HepG2 (cell line): ENCODE measurements at regions not wholly inside any gene's neighbourhood (a gene's known extent, or its start where the extent isn't known, plus 50 kb on each side); places are given as distances from the start of the nearest gene placed in this dataset.

ENCODE experiments used
- ATAC-seq: fragments of 200-7000 bp; cut with Tn5 transposase; 3 replicates; pipeline ENCODE4 v1.9.1; 2020; ENCODE audit warnings: mild to moderate bottlenecking, moderate library complexity
- BruUV-seq: library from RNA; stranded (reverse); fragments of 400-500 nt; replicated peaks from 2 replicates; lab custom pipeline; 2021; lab: Mats Ljungman, UMichigan
- CTCF ChIA-PET: fragments of 300-600 bp; formaldehyde crosslinking; extraction: SDS; loops from one replicate; lab custom pipeline; 2021; ENCODE audit warnings: low total read pairs, inconsistent platforms, low intra/inter-chr PET ratio; lab: Yijun Ruan, JAX
- POLR2A ChIA-PET: fragments of 350-600 bp; sonication (Branson Sonifier 250); formaldehyde crosslinking; loops from one replicate; lab custom pipeline; 2020; ENCODE audit warnings: antibody characterized with exemption, inconsistent platforms; lab: Yijun Ruan, JAX
- DNase-seq: peaks from one replicate; pipeline ENCODE4 v3.0.0-alpha.2; 2015; ENCODE audit warnings: low spot score
- FAIRE-seq: peaks from 3 replicates; lab custom pipeline; 2011; peaks lifted over from hg19 to GRCh38; lab: Jason Lieb, UNC
- H2AFZ ChIP-seq: one replicate; pipeline ENCODE4 v1.6.1; 2011; ENCODE audit warnings: low read length, inconsistent platforms
- H3K27ac ChIP-seq: fragments of 300-600 bp; 3 replicates; pipeline ENCODE4 v1.8.0; 2011; ENCODE audit warnings: mixed run types, mild to moderate bottlenecking, mixed read lengths, low read length, inconsistent platforms; ENCODE audit not compliant: insufficient read depth; ENCODE audit errors: extremely low read length
- H3K27me3 ChIP-seq, 2 experiments: fragments of 200-600 bp in 1 of 2; 2 replicates in 1 of 2; 3 replicates in 1 of 2; pipeline versions ENCODE4 v1.6.0 to v1.8.0; 2011; ENCODE audit warnings: low read length in 2 of 2, mild to moderate bottlenecking in 2 of 2, moderate library complexity in 2 of 2, inconsistent platforms in 1 of 2; ENCODE audit not compliant: insufficient read depth in 2 of 2, control insufficient read depth in 1 of 2
- H3K36me3 ChIP-seq, 2 experiments: fragments of 200-600 bp in 1 of 2; replicated peaks in 1 of 2; 2 replicates in 1 of 2; 3 replicates in 1 of 2; pipeline versions ENCODE4 v1.5.1 to v1.8.0; 2011; ENCODE audit warnings: low read length in 2 of 2, inconsistent platforms in 1 of 2; ENCODE audit not compliant: insufficient read depth in 2 of 2, control insufficient read depth in 1 of 2
- H3K4me1 ChIP-seq: 2 replicates; pipeline ENCODE4 v1.5.1; 2012; ENCODE audit warnings: low read length, inconsistent platforms; ENCODE audit not compliant: insufficient read depth
- H3K4me2 ChIP-seq: 2 replicates; pipeline ENCODE4 v1.6.0; 2011; ENCODE audit warnings: low read depth, low read length, inconsistent platforms
- H3K4me3 ChIP-seq, 3 experiments: fragments of 200-600 bp in 1 of 3; sonication (generic), shearing (Covaris generic) in 1 of 3; replicated peaks in 1 of 3; 2 replicates each; pipeline ENCODE4 v1.5.1; 2011 to 2016; ENCODE audit warnings: low read length in 3 of 3, inconsistent platforms in 2 of 3, low read depth in 2 of 3, mild to moderate bottlenecking in 2 of 3, control low read depth in 1 of 3, mixed read lengths in 1 of 3; ENCODE audit not compliant: insufficient read depth in 1 of 3
- H3K79me2 ChIP-seq: one replicate; pipeline ENCODE4 v1.6.1; 2011; ENCODE audit warnings: low read length, inconsistent platforms; ENCODE audit not compliant: insufficient read depth
- H3K9ac ChIP-seq: 2 replicates; pipeline ENCODE4 v1.6.0; 2011; ENCODE audit warnings: mild to moderate bottlenecking, low read depth, low read length, inconsistent platforms; ENCODE audit not compliant: insufficient read depth
- H3K9me3 ChIP-seq: 2 replicates; pipeline ENCODE4 v1.5.1; 2012; ENCODE audit warnings: mild to moderate bottlenecking, low read length
- H4K20me1 ChIP-seq: 2 replicates; pipeline ENCODE4 v1.6.0; 2011; ENCODE audit warnings: inconsistent platforms, mild to moderate bottlenecking, low read length, moderate library complexity; ENCODE audit not compliant: insufficient read depth
- ATF5 ChIP-seq: sonication (generic); formaldehyde crosslinking; IDR thresholded peaks from 2 replicates; pipeline ENCODE4 v1.4.0; 2020; ENCODE audit warnings: mild to moderate bottlenecking, low read depth, missing genetic modification reagents
- DMTF1 ChIP-seq: sonication (generic); formaldehyde crosslinking; IDR thresholded peaks from 2 replicates; pipeline ENCODE4 v1.4.0; 2020; ENCODE audit warnings: mild to moderate bottlenecking, missing genetic modification reagents
- ELF4 ChIP-seq: sonication (generic); formaldehyde crosslinking; IDR thresholded peaks from 2 replicates; pipeline ENCODE4 v1.5.0; 2020; ENCODE audit warnings: missing genetic modification reagents, mild to moderate bottlenecking, moderate library complexity, borderline replicate concordance
- HDAC1 ChIP-seq: sonication (generic); formaldehyde crosslinking; IDR thresholded peaks from 2 replicates; pipeline ENCODE4 v1.5.1; 2020; ENCODE audit warnings: mild to moderate bottlenecking, missing genetic modification reagents
- HES4 ChIP-seq: sonication (generic); formaldehyde crosslinking; IDR thresholded peaks from 2 replicates; pipeline ENCODE4 v1.9.0; 2021; ENCODE audit warnings: mild to moderate bottlenecking, missing genetic modification reagents, borderline replicate concordance
- PAXIP1 ChIP-seq: sonication (generic); formaldehyde crosslinking; conservative IDR thresholded peaks from 2 replicates; pipeline ENCODE4 v1.4.0; 2020; ENCODE audit warnings: mild to moderate bottlenecking, missing genetic modification reagents, moderate library complexity
- REST ChIP-seq, 2 experiments: IDR thresholded peaks; 2 replicates each; pipeline ENCODE4 v1.6.1; 2011 to 2012; ENCODE audit warnings: low read length in 2 of 2, borderline replicate concordance in 1 of 2, low read depth in 1 of 2, mild to moderate bottlenecking in 1 of 2, moderate library complexity in 1 of 2
- THAP11 ChIP-seq: IDR thresholded peaks from 2 replicates; pipeline ENCODE4 v1.6.1; 2016; ENCODE audit warnings: missing biosample characterization, missing genetic modification reagents
- ZMYM3 ChIP-seq: sonication (generic); formaldehyde crosslinking; IDR thresholded peaks from 2 replicates; pipeline ENCODE4 v1.5.1; 2020; ENCODE audit warnings: mild to moderate bottlenecking, missing genetic modification reagents
- ZNF441 ChIP-seq: sonication (generic); formaldehyde crosslinking; IDR thresholded peaks from 2 replicates; pipeline ENCODE4 v1.7.0; 2021; ENCODE audit warnings: missing genetic modification reagents, borderline replicate concordance
- ZNF605 ChIP-seq: sonication (generic); formaldehyde crosslinking; IDR thresholded peaks from 2 replicates; pipeline ENCODE4 v1.8.0; 2022; ENCODE audit warnings: mild to moderate bottlenecking, missing genetic modification reagents
- ZNF652 ChIP-seq: IDR thresholded peaks from 2 replicates; pipeline ENCODE4 v1.6.1; 2016; ENCODE audit warnings: low read depth, borderline replicate concordance
- ZNF709 ChIP-seq: sonication (generic); formaldehyde crosslinking; IDR thresholded peaks from 2 replicates; pipeline ENCODE4 v1.5.0; 2020; ENCODE audit warnings: mild to moderate bottlenecking, missing genetic modification reagents
- WGBS: methylation state at CpG from one replicate; pipeline ENCODE4 v1.1.6; 2017; ENCODE audit warnings: low lambda C conversion rate; 5-methylcytosine and 5-hydroxymethylcytosine counted together
- in situ Hi-C: cut with HindIII; loops from 2 replicates; pipeline ENCODE4 v1.10.0; 2017; ENCODE audit warnings: low pct_unique_long_range_greater_than_20kb; ENCODE audit not compliant: extremely low pct_ligation_motif_present
- intact Hi-C: fragments of 100-400 bp; cut with micrococcal nuclease; formaldehyde crosslinking; loops from one replicate; pipeline ENCODE4 v1.10.0; 2022; ENCODE audit not compliant: unreplicated experiment

- TF ChIP-seq ZNF605 (no peak), THAP11 (no peak)
These were observed 92.9 kb upstream of the NOX3 start (continued) for GRCh38 chr6:155548576-155548975.

GRCh38 chr6:155544677-155545076 is 89.0 kb upstream of the NOX3 start:
- H3K4me3 ChIP-seq: no peak overlapping the region
- ATAC-seq: peak; percentile 99
- POLR2A ChIA-PET: no interaction called here
- no peaks in the 10 kb centered on the region for H3K79me2 ChIP-seq
- peak; percentile 50 for FAIRE-seq
- DNase-seq: peak; percentile 23
- H3K9me3 ChIP-seq: no peaks in the 10 kb centered on the region
- no TSS peak for BruUV-seq
- in situ Hi-C loops (loop anchor here (25.0 kb wide), 1 partner anchor 632 kb away; no protein-coding TSS in a partner anchor), intact Hi-C loops (loop anchor here (2.0 kb wide), 1 partner anchor 14 kb away; no protein-coding TSS in a partner anchor)
- H3K9ac ChIP-seq: no peak overlapping the region
- CTCF ChIA-PET: no interaction called here
- no peak overlapping the region for H3K27ac ChIP-seq
- no peaks in the 10 kb centered on the region for H4K20me1 ChIP-seq
- peak overlapping the region; percentile 37; the same call in 1 of the 2 replicates for H3K4me2 ChIP-seq
- H3K27me3 ChIP-seq: no peaks in the 10 kb centered on the region; a peak in 1 of 5 replicates
- H3K4me1 ChIP-seq: peaks cover 11% of the 10 kb centered on the region
- WGBS: 46% methylated on average over 2 of the region's 2 CpGs
- no peak overlapping the region for H2AFZ ChIP-seq
- no peaks in the 10 kb centered on the region for H3K36me3 ChIP-seq
- TF ChIP-seq ZNF652 (CRISPR knock-in tag): peak; percentile 46; the same call in 1 of the 2 replicates
- no peak for TF ChIP-seq REST (IDR thresholded peaks at IDR 0.05; ENCODE audit: borderline replicate concordance in 1 of 2, low read depth in 1 of 2, low read length in 2 of 2)
- TF ChIP-seq ATF5 (CRISPR knock-in tag): no peak
- TF ChIP-seq HDAC1 (CRISPR knock-in tag): peak; percentile 38; the same call in 1 of the 2 replicates
- no peak for TF ChIP-seq ZNF709 (CRISPR knock-in tag)
- TF ChIP-seq ZMYM3 (CRISPR knock-in tag): no peak
- TF ChIP-seq ELF4 (CRISPR knock-in tag): no peak
- 0 out of 2 replicates have a peak, but pooled peaks have one; percentile 14 for TF ChIP-seq PAXIP1 (CRISPR knock-in tag)
- TF ChIP-seq HES4 (CRISPR knock-in tag): no peak
- no peak for TF ChIP-seq DMTF1 (CRISPR knock-in tag)
- TF ChIP-seq ZNF441 (CRISPR knock-in tag): no peak
